Fibroblast of villous mesenchyme (primary cell): ENCODE measurements at regions not wholly inside any gene's neighbourhood (a gene's known extent, or its start where the extent isn't known, plus 50 kb on each side); places are given as distances from the start of the nearest gene placed in this dataset.
"Not testable (repeated sequence)": the region's sequence is repeated elsewhere in the genome, so short reads cannot be mapped to it uniquely, and the experiment has no call there.

Source experiments
- DNase-seq: peaks from one replicate; pipeline ENCODE4 v3.0.0-alpha.2; 2010; ENCODE audit warnings: low read depth
- H3K4me3 ChIP-seq: 2 replicates; pipeline ENCODE4 v1.5.1; 2011; ENCODE audit warnings: low read depth, mild to moderate bottlenecking, low read length
- CTCF ChIP-seq: IDR thresholded peaks from 2 replicates; pipeline ENCODE4 v1.5.1; 2012; ENCODE audit warnings: low read depth, mild to moderate bottlenecking, low read length; ENCODE audit not compliant: insufficient read depth

- no peak for DNase-seq
- no peak overlapping the region for H3K4me3 ChIP-seq
- no peak for TF ChIP-seq CTCF
Observed at GRCh38 chr4:23972187-23972586, 82.3 kb upstream of the PPARGC1A start.

DNA sequence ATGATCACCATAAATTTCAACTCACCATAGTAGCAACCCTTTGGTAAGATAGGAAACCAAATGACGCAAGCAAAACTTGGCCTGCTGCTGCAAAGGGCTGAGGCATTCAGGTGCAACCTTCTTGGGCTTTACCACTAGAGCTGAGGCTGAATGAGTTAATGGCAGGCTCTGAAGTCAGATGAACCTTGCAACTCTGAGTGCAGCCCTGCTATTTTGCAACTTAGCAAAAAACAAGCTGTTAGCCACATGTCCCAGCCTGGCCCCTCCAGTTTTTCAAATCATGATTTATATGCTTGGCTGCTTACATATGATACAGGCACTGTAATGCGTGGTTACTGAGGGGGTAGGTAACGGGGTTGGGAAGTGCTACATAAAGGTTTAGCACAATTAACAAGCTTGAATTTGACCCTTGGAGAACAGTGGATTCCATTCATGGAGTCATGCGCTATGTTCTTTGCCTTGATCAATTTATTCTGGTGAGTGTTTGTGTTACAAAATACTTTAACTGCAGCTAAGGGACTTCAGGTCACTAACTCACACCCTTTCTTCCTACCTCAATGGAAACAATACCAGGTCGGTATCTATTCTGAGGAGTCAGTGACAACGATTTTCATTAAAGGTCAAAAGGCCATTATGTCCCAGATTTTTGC lies 80.5 kb upstream of the PPARGC1A start:
- peak; percentile 64 for DNase-seq
- no peak for TF ChIP-seq CTCF
- H3K4me3 ChIP-seq: no peak overlapping the region

DNA sequence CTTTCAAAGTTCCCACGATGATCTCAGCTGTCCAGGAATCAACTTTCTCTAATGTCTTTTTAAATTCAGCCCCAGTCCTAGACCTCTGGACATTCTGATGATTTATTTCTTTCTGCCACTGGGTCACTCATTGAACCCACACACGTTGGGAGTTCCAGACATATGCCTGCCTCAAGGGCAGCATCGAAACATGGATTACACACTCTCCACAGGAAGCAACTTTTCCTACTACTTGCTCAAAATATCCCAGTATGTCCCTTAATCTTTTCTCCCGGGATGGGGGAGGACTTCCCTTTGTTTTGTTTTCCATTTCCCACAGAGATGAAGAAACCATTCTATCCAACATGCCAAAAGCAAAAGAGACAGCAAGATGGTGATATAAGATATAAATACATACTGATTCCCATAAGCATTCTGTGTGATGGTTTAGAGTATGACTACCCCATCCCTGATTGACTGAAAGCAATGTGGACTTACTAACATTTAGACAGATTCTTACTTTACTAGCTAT lies 79.8 kb upstream of the PPARGC1A start:
- peak; percentile 37 for DNase-seq
- no peak overlapping the region for H3K4me3 ChIP-seq
- no peak for TF ChIP-seq CTCF

DNA sequence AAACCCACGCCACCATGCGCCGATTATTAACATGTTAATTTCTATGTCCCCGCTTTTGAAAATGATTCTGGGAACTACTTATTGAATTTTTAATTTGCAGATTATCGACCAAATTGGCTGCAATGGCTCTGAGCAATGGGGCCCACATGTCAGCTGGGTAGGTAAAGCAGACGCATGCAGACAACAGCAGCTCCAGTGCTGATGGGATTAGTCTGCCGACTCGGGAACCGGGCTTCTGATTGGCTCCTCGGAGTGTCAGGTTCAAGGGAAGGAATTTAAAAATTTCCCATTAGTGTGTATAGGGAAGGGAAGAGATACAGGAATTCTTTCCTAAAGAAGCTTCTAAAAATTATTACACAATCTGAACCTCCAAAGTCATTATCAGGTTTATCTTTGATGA lies 77.4 kb upstream of the PPARGC1A start:
- no peak for TF ChIP-seq CTCF
- H3K4me3 ChIP-seq: no peak overlapping the region
- DNase-seq: no peak

GRCh38 chr4:23966725-23967124 lies 76.9 kb upstream of the PPARGC1A start:
- no peak for DNase-seq
- peak; percentile 42 for TF ChIP-seq CTCF

GRCh38 chr4:23962462-23962861 lies 72.6 kb upstream of the PPARGC1A start:
- TF ChIP-seq CTCF: no peak
- H3K4me3 ChIP-seq: no peak overlapping the region
- no peak for DNase-seq

More at GRCh38 chr4:23966725-23967124, 76.9 kb upstream of the PPARGC1A start:
- no peak overlapping the region for H3K4me3 ChIP-seq

GRCh38 chr4:23961395-23961794 lies 71.5 kb upstream of the PPARGC1A start:
- not testable (repeated sequence) for H3K4me3 ChIP-seq, DNase-seq
